ENCODE measurements at regions not wholly inside any gene's neighbourhood (a gene's known extent, or its start where the extent isn't known, plus 50 kb on each side); places are given as distances from the start of the nearest gene placed in this dataset.
"Not testable (repeated sequence)": the region's sequence is repeated elsewhere in the genome, so short reads cannot be mapped to it uniquely, and the experiment has no call there.

GRCh38 chr14:103186909-103187586 lies 63.8 kb downstream of the TNFAIP2 start:
- DNase-seq: no peak

GRCh38 chr14:103187911-103188310 lies 64.7 kb downstream of the TNFAIP2 start:
- no peak for DNase-seq

GRCh38 chr14:103188810-103189480 lies 65.7 kb downstream of the TNFAIP2 start:
- DNase-seq: no peak

GRCh38 chr14:103189481-103190470 lies 66.5 kb downstream of the TNFAIP2 start:
- no peak for DNase-seq

- DNase-seq: no peak
Observed at GRCh38 chr14:103190741-103191140, 67.5 kb downstream of the TNFAIP2 start.

- DNase-seq: no peak
Observed at GRCh38 chr14:103191844-103192243, 68.6 kb downstream of the TNFAIP2 start.

GRCh38 chr14:103192246-103192840 lies 69.1 kb downstream of the TNFAIP2 start:
- no peak for DNase-seq

- DNase-seq: not testable (repeated sequence)
Observed at GRCh38 chr14:103192861-103193260, 69.6 kb downstream of the TNFAIP2 start.

- not testable (repeated sequence) for DNase-seq
Observed at GRCh38 chr14:103193491-103193890, 70.2 kb downstream of the TNFAIP2 start.

GRCh38 chr14:103194256-103195045 lies 71.2 kb downstream of the TNFAIP2 start:
- no peak for DNase-seq

- DNase-seq: no peak
Observed at GRCh38 chr14:103195828-103196615, 72.8 kb downstream of the TNFAIP2 start.

GRCh38 chr14:103196716-103197115 lies 73.5 kb downstream of the TNFAIP2 start:
- no peak for DNase-seq

GRCh38 chr14:103198131-103199105 lies 75.2 kb downstream of the TNFAIP2 start:
- DNase-seq: no peak

- no peak for DNase-seq
Observed at GRCh38 chr14:103199124-103199523, 75.9 kb downstream of the TNFAIP2 start.

GRCh38 chr14:103201801-103202200 lies 78.5 kb downstream of the TNFAIP2 start:
- DNase-seq: no peak

- DNase-seq: no peak
Observed at GRCh38 chr14:103204852-103205540, 81.7 kb downstream of the TNFAIP2 start.

GRCh38 chr14:103205541-103205906 lies 82.3 kb downstream of the TNFAIP2 start:
- no peak for DNase-seq

GRCh38 chr14:103206023-103206481 lies 82.8 kb downstream of the TNFAIP2 start:
- no peak for DNase-seq

- no peak for DNase-seq
Observed at GRCh38 chr14:103206836-103207387, 83.7 kb downstream of the TNFAIP2 start.
